ENCODE measurements at regions not wholly inside any gene's neighbourhood (a gene's known extent, or its start where the extent isn't known, plus 50 kb on each side); places are given as distances from the start of the nearest gene placed in this dataset.

- Histone ChIP-seq H3K9ac (no peak overlapping the region), H3K4me2 (no peak overlapping the region), H3K9me3 (ENCODE audit: low read depth) (no peaks in the 10 kb centered on the region), H3K36me3 (no peaks in the 10 kb centered on the region), H3K27me3 (no peaks in the 10 kb centered on the region), H3K4me3 (no peak overlapping the region), H4K20me1 (ENCODE audit: low read depth) (no peaks in the 10 kb centered on the region), H3F3A (ENCODE audit: low read depth) (peaks cover 6% of the 10 kb centered on the region), H3K79me2 (ENCODE audit: low read depth) (no peaks in the 10 kb centered on the region), H2AFZ (replicated peaks) (no peak overlapping the region), H3K4me1 (no peaks in the 10 kb centered on the region), H3K27ac (no peak overlapping the region)
- Mint-ChIP-seq H3K4me1 (no peaks in the 10 kb centered on the region), H3K9me3 (no peaks in the 10 kb centered on the region), H3K36me3 (no peaks in the 10 kb centered on the region), H3K4me3 (no peak overlapping the region), H3K27ac (no peak overlapping the region), H3K27me3 (ENCODE audit: insufficient read depth, low read depth) (no peaks in the 10 kb centered on the region)
- TF ChIP-seq EZH2 (IDR thresholded peaks at IDR 0.05): no peak
- TF ChIP-seq, protein P1, sequence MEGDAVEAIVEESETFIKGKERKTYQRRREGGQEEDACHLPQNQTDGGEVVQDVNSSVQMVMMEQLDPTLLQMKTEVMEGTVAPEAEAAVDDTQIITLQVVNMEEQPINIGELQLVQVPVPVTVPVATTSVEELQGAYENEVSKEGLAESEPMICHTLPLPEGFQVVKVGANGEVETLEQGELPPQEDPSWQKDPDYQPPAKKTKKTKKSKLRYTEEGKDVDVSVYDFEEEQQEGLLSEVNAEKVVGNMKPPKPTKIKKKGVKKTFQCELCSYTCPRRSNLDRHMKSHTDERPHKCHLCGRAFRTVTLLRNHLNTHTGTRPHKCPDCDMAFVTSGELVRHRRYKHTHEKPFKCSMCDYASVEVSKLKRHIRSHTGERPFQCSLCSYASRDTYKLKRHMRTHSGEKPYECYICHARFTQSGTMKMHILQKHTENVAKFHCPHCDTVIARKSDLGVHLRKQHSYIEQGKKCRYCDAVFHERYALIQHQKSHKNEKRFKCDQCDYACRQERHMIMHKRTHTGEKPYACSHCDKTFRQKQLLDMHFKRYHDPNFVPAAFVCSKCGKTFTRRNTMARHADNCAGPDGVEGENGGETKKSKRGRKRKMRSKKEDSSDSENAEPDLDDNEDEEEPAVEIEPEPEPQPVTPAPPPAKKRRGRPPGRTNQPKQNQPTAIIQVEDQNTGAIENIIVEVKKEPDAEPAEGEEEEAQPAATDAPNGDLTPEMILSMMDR (IDR thresholded peaks at IDR 0.05): peak; percentile 36
- no peak for DNase-seq (ENCODE audit: low spot score)
These were observed 85.1 kb upstream of the MYRIP start for GRCh38 chr3:39724233-39724846.

GRCh38 chr3:39725321-39725720, 84.1 kb upstream of the MYRIP start:
- Mint-ChIP-seq H3K4me3 (no peak overlapping the region), H3K36me3 (no peaks in the 10 kb centered on the region), H3K9me3 (no peaks in the 10 kb centered on the region), H3K27ac (no peak overlapping the region), H3K27me3 (ENCODE audit: insufficient read depth, low read depth) (no peaks in the 10 kb centered on the region), H3K4me1 (no peaks in the 10 kb centered on the region)
- Histone ChIP-seq H3K4me3 (no peak overlapping the region), H3K4me1 (no peaks in the 10 kb centered on the region), H4K20me1 (ENCODE audit: low read depth) (no peaks in the 10 kb centered on the region), H3K9me3 (ENCODE audit: low read depth) (no peaks in the 10 kb centered on the region), H3K4me2 (no peak overlapping the region), H3K27ac (no peak overlapping the region), H3K79me2 (ENCODE audit: low read depth) (no peaks in the 10 kb centered on the region), H3K9ac (no peak overlapping the region), H3F3A (ENCODE audit: low read depth) (peaks cover 4% of the 10 kb centered on the region), H2AFZ (replicated peaks) (no peak overlapping the region), H3K36me3 (no peaks in the 10 kb centered on the region), H3K27me3 (no peaks in the 10 kb centered on the region)
- no peak for TF ChIP-seq EZH2 (IDR thresholded peaks at IDR 0.05)
- TF ChIP-seq, protein P1 (IDR thresholded peaks at IDR 0.05): no peak
- TF ChIP-seq EZH2phosphoT487 (IDR thresholded peaks at IDR 0.05): no peak
- DNase-seq (ENCODE audit: low spot score): no peak

- TF ChIP-seq, protein P1 (IDR thresholded peaks at IDR 0.05): peak; percentile 46
- TF ChIP-seq EZH2 (IDR thresholded peaks at IDR 0.05) (no peak), EZH2phosphoT487 (IDR thresholded peaks at IDR 0.05) (no peak)
- Mint-ChIP-seq H3K4me1 (no peaks in the 10 kb centered on the region), H3K36me3 (no peaks in the 10 kb centered on the region), H3K27ac (no peak overlapping the region), H3K9me3 (no peaks in the 10 kb centered on the region), H3K4me3 (no peak overlapping the region), H3K27me3 (ENCODE audit: insufficient read depth, low read depth) (no peaks in the 10 kb centered on the region)
- no peak overlapping the region for H3K4me3 ChIP-seq
- H3K27ac ChIP-seq: no peak overlapping the region
- no peak overlapping the region for H2AFZ ChIP-seq (replicated peaks)
- peak; percentile 46 for DNase-seq (ENCODE audit: low spot score)
- H3K27me3 ChIP-seq: no peaks in the 10 kb centered on the region
- H3K4me1 ChIP-seq: no peaks in the 10 kb centered on the region
- no peaks in the 10 kb centered on the region for H3K9me3 ChIP-seq (ENCODE audit: low read depth)
- H3K4me2 ChIP-seq: no peak overlapping the region
- no peaks in the 10 kb centered on the region for H3K36me3 ChIP-seq
- H3F3A ChIP-seq (ENCODE audit: low read depth): no peaks in the 10 kb centered on the region
- no peak overlapping the region for H3K9ac ChIP-seq
- no peaks in the 10 kb centered on the region for H3K79me2 ChIP-seq (ENCODE audit: low read depth)
- H4K20me1 ChIP-seq (ENCODE audit: low read depth): no peaks in the 10 kb centered on the region
These were observed 82.0 kb upstream of the MYRIP start for GRCh38 chr3:39727415-39727814.

Data from neural progenitor cell (in vitro differentiated cells).